ENCODE measurements at regions not wholly inside any gene's neighbourhood (a gene's known extent, or its start where the extent isn't known, plus 50 kb on each side); places are given as distances from the start of the nearest gene placed in this dataset.

- DNase-seq (ENCODE audit: low read depth) = no peak
- H3K4me3 ChIP-seq (ENCODE audit: low read depth, low read length) = no peak overlapping the region
- TF ChIP-seq, protein P1, sequence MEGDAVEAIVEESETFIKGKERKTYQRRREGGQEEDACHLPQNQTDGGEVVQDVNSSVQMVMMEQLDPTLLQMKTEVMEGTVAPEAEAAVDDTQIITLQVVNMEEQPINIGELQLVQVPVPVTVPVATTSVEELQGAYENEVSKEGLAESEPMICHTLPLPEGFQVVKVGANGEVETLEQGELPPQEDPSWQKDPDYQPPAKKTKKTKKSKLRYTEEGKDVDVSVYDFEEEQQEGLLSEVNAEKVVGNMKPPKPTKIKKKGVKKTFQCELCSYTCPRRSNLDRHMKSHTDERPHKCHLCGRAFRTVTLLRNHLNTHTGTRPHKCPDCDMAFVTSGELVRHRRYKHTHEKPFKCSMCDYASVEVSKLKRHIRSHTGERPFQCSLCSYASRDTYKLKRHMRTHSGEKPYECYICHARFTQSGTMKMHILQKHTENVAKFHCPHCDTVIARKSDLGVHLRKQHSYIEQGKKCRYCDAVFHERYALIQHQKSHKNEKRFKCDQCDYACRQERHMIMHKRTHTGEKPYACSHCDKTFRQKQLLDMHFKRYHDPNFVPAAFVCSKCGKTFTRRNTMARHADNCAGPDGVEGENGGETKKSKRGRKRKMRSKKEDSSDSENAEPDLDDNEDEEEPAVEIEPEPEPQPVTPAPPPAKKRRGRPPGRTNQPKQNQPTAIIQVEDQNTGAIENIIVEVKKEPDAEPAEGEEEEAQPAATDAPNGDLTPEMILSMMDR (IDR thresholded peaks at IDR 0.05; ENCODE audit: insufficient read depth, low read length) = no peak
Measured at GRCh38 chr5:18888821-18889220, 1099.2 kb downstream of the CDH18 start.

DNA sequence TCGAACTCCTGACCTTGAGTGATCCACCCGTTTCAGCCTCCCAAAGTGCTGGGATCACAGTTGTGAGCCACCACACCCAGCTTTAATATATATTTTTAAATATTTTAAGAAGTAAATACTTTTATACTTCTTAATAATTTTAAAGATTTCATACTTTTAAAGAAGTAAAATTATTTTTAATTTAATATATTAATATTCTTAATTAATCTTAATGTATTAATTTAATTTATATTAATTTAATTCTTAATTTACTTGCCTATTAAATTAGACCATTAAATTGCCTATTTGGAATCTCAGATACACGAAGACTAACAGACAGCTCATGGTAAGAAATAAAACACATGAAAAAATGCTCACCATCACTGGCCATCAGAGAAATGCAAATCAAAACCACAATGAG lies 1087.4 kb downstream of the CDH18 start:
- no peak for DNase-seq (ENCODE audit: low read depth)
- no peak overlapping the region for H3K4me3 ChIP-seq (ENCODE audit: low read depth, low read length)
- TF ChIP-seq, protein P1 (IDR thresholded peaks at IDR 0.05; ENCODE audit: insufficient read depth, low read length) = no peak

GRCh38 chr5:18920966-18921365 lies 1067.0 kb downstream of the CDH18 start:
- TF ChIP-seq, protein P1 (IDR thresholded peaks at IDR 0.05; ENCODE audit: insufficient read depth, low read length) = no peak
- DNase-seq (ENCODE audit: low read depth) = no peak

GRCh38 chr5:18932081-18932480 lies 1055.9 kb downstream of the CDH18 start:
- TF ChIP-seq, protein P1 (IDR thresholded peaks at IDR 0.05; ENCODE audit: insufficient read depth, low read length) = no peak
- no peak for DNase-seq (ENCODE audit: low read depth)

More at GRCh38 chr5:18920966-18921365, 1067.0 kb downstream of the CDH18 start:
- H3K4me3 ChIP-seq (ENCODE audit: low read depth, low read length) = no peak overlapping the region

GRCh38 chr5:18944771-18945170 lies 1043.2 kb downstream of the CDH18 start:
- H3K4me3 ChIP-seq (ENCODE audit: low read depth, low read length) = no peak overlapping the region
- TF ChIP-seq, protein P1 (IDR thresholded peaks at IDR 0.05; ENCODE audit: insufficient read depth, low read length) = no peak
- DNase-seq (ENCODE audit: low read depth) = no peak

More at GRCh38 chr5:18932081-18932480, 1055.9 kb downstream of the CDH18 start:
- no peak overlapping the region for H3K4me3 ChIP-seq (ENCODE audit: low read depth, low read length)

DNA sequence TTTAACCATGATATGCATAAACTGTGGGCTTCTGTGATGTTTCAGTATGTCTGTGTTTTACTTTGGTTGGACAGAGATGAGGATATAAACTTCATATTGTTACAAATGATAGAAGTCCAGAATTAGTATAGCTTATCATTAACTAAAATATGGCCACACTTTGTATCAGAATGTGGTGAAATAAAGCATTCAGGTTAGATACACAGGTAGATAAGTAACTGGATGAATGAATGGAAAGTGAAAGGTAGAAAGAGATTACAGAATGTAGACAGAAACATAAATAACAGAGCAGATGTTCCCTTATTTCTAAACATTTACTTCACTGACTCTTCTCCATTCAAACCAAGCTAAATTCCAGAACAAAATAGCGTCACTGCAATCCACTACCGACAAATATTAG lies 1033.8 kb downstream of the CDH18 start:
- TF ChIP-seq, protein P1 (IDR thresholded peaks at IDR 0.05; ENCODE audit: insufficient read depth, low read length) = no peak
- no peak overlapping the region for H3K4me3 ChIP-seq (ENCODE audit: low read depth, low read length)
- DNase-seq (ENCODE audit: low read depth) = no peak

GRCh38 chr5:18959535-18959934 lies 1028.5 kb downstream of the CDH18 start:
- no peak overlapping the region for H3K4me3 ChIP-seq (ENCODE audit: low read depth, low read length)
- DNase-seq (ENCODE audit: low read depth) = no peak
- TF ChIP-seq, protein P1 (IDR thresholded peaks at IDR 0.05; ENCODE audit: insufficient read depth, low read length) = no peak

Data from fibroblast of the aortic adventitia (primary cell).